ENCODE measurements at regions not wholly inside any gene's neighbourhood (a gene's known extent, or its start where the extent isn't known, plus 50 kb on each side); places are given as distances from the start of the nearest gene placed in this dataset.
"Not testable (repeated sequence)": the region's sequence is repeated elsewhere in the genome, so short reads cannot be mapped to it uniquely, and the experiment has no call there.

DNA sequence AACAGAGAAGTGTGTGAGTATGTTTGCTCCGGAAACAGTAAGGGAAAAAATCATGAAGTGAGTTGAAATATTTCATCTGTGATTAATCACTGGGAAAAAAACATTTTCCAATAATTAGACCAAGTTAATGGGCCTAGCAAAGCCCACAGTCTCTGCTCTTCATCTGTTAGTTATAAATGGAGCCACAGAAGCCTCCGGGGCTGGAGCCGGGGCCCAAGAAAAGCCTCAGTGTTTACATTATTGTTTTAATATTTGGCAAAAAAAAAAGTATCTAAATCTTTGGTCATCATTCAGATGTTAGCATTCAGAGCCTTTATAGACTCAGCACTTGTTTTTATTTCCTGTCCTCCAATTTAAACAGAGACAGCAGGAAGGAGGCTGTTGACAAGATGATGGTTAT, 115.0 kb downstream of the UBE2U start:
- ATAC-seq (ENCODE audit: poor library complexity), result no peak
- intact Hi-C loops (cut with DNase I), result no loop called here
- DNase-seq, result no peak

DNA sequence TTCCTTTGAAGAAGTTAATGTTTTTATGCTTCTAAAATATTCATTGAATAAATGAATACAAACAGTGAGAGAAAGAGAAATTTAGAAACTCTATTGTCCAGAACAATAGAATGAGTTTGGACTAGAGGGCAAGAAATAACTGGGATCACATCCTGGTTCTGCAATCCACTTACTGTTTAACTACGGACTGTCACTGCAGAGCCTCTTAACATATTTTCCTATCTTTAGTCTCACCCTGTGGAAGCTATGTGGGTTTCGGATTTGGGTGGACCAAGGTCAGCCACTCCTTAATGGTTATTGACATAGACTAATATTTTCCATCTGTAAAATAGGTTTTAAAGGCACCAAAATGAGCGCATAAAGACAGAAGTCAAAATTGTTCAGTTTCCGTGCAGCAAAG, 116.6 kb downstream of the UBE2U start:
- DNase-seq (no peak), ATAC-seq (ENCODE audit: poor library complexity) (peak; percentile 79)
- intact Hi-C loops (cut with DNase I), result no loop called here

DNA sequence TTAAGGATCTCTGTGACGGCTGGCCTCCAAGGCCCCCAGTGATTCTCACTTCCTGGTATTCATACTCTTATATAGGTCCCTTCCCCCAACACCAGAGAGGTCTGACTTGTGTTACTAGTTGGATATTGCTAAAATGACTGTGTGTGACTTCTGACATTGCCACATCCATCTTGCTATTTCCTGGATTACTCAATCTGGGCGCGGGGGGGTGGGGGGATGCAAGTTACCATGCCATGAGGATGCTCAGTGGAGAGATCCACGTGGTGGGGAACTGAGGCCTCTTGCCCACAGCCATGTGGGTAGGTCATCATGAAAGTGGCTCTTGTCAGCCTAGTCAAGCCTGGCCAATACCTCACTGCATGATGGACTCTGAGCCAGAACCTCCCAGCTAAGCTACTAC, 117.0 kb downstream of the UBE2U start:
- intact Hi-C loops (cut with DNase I), result no loop called here
- ATAC-seq (ENCODE audit: poor library complexity), result no peak
- no peak for DNase-seq

DNA sequence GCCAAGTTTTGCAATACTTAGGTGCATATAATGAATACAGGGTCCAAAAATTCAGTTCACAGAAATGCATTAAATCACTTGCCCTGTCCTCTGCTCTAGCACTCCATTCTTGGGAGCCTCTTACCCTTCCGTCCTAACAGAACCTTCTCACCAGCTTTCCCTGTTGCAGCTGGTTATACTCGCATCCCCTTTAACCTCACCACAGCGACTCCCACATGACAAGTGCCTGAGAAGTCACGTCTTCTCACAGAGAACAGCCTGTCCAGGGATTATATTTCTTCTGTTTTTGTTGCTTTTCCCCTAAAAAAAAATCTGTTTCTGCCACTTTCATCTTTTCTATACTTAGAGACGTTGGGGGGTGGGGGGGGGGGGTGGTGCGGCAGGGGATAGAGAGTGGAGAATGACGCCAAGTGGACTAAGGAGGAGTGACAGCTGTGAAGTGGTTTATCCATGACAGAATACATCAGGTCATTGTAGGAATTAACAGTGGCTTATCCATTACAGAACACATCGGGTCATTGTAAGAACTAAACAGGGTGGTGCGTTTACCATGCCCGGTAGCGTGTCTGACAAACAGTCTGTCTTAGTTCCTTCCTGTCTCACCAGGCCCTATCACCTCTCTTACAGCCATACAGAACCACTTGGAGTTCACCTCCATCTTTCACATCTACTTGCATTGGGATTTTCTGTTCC, 117.6 kb downstream of the UBE2U start:
- no peak for DNase-seq
- intact Hi-C loops (cut with DNase I), result no loop called here
- no peak for ATAC-seq (ENCODE audit: poor library complexity)

DNA sequence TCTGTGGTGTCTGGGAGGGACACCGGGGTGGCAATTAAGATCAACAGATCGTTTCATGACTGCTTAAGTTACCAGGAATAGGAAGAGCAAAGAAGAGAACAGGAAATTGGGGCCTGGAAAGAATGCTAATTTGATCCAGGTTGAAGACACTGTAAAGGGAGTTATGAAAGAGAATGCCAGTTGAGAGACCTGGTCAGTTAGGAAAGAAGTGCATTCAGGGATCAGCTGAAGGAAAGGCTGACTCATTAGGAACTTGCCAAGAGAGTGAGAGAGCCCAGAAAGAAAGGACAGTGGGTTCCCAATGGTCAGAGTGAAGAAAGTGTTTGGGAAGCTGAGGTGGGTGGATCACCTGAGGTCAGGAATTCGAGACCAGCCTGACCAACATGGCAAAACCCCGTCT, 119.6 kb downstream of the UBE2U start:
- intact Hi-C loops (cut with DNase I), result no loop called here
- no peak for DNase-seq
- no peak for ATAC-seq (ENCODE audit: poor library complexity)

DNA sequence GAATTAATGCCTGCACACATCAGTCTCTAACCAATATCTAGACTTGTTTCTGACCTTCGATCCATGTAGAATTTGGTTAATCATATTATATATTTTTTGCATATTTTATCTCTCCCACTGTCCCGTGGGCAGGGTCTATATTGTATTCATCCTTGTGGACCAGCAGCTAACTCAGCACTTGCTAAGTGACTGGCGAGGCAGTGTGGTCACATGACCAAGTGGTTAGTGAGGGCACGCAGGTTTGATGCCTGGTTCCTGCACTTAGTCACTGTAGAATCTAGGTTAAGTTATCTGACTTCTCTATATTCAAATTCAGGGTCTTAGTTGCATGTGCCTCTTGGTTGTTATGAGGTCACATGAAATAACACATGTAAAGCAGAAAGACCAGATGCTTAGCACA, 120.5 kb downstream of the UBE2U start:
- DNase-seq (no peak), ATAC-seq (ENCODE audit: poor library complexity) (no peak)
- intact Hi-C loops (cut with DNase I), result no loop called here

DNA sequence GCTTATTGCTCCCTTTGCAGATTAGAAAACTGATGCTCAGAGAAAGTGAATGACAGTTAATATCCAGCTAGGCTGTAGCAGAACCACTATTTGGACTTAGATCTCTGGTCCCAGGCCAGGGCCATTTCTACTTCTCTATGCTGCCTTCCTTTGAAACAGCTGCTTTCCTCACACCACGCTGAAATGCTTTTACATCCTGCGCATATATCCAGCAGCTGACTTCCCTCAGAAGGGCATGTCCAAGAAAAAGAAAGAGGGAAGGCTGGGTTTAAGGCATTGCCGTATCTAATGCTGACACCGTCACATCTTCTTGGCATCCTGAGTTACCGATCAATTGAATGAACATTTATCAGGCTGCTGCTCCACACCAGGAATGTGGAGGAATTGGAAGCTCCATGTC, 122.4 kb downstream of the UBE2U start:
- intact Hi-C loops (cut with DNase I), result no loop called here
- DNase-seq, result no peak
- ATAC-seq (ENCODE audit: poor library complexity), result no peak

DNA sequence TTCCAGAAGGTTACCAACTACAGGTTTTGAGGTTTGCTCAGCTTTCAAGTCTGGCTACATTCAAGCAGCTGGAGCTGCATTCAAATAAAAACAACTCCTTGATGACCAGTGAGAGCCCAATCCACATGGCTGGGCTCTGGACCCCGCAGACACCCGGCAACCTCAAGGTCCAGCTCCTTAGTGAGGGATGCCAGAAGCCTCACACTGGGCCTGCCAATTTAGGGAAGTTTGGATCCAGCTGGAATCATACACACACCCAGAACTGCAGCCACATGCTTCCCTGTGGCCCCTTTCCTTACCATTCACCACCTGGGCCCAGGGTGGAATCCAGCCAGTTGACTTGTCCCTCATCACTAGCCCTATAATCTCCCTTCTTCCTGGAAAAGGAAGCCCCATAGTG, 123.7 kb downstream of the UBE2U start:
- ATAC-seq (ENCODE audit: poor library complexity) (peak; percentile 55), DNase-seq (no peak)
- intact Hi-C loops (cut with DNase I), result no loop called here

DNA sequence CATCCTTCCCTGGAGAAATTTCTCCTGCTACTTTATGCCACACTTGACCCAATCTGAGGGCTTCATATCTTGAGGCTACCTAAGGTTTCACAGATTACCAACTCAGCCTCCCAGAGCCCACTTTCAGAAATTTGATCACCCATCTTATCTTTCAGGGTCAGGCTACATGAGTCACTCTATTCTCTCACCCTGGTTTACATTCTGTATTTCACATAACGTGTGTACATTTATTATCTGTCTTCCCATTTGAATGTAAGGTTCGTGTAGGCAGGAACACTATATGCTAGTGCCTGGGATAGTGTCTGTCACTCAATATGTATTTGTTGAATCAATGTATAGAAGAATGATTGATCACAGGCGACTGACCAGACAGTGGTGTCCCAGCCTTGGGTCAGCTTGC, 124.8 kb downstream of the UBE2U start:
- no peak for ATAC-seq (ENCODE audit: poor library complexity)
- intact Hi-C loops (cut with DNase I), result no loop called here
- no peak for DNase-seq

DNA sequence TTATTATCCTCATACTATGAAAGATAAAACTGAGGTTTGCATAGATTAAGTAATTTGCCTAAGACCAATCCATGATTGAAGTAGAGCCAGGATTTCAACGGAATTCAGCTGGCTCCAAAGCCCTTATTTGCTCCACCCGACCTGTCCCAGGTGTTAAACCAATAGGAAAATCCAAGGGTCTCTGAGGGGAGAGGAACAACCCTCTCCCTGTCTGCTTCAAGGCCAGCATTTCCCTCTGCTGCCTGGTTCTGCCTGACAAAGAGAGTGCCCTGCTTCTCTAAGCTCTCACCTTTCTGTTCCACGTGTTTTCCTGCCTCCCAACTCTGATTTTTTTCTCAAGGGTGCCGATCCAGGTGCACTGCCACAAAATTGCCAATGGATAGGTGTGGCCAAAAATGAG, 127.4 kb downstream of the UBE2U start:
- DNase-seq, result no peak
- intact Hi-C loops (cut with DNase I), result no loop called here
- ATAC-seq (ENCODE audit: poor library complexity), result no peak

DNA sequence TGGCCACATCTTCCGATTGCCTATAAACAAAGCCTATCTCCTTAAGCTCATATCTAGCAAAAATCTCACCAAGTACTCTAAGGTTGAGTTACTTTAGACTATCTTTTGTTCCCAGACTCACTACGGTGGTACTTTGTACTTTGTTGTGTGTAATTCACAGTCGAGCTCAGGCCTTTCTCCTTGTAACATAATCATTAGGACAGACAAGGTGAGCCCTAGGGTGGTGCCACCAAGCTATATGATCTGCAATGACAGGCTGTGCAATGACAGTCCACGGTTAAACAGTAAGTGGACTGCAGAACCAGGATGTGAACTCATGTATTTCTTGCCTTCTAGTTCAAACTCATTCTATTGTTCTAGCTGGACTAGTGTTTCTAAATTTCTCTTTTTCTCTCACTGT, 132.2 kb downstream of the UBE2U start:
- DNase-seq (no peak), ATAC-seq (ENCODE audit: poor library complexity) (no peak)
- intact Hi-C loops (cut with DNase I), result no loop called here

DNA sequence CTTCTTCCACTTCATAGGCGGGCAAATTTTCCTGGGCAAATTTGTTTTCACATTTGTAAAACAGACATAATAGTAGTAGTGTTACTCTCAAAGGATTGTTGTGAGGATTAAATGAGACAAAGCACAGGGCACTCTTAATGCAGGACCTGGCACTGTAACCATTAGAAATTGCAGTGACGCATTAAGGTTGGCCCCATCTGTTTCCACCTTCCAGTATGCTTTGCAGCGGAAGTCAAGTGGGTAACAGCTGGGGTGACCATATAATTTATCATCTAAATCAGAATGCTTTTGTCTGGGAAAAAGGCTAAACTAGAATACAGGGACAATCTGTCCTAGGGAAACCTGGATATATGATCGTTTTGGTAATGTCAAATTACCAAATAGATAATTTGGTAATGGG, 132.5 kb upstream of the CACHD1 start:
- DNase-seq, result no peak
- no peak for ATAC-seq (ENCODE audit: poor library complexity)
- intact Hi-C loops (cut with DNase I), result no loop called here

DNA sequence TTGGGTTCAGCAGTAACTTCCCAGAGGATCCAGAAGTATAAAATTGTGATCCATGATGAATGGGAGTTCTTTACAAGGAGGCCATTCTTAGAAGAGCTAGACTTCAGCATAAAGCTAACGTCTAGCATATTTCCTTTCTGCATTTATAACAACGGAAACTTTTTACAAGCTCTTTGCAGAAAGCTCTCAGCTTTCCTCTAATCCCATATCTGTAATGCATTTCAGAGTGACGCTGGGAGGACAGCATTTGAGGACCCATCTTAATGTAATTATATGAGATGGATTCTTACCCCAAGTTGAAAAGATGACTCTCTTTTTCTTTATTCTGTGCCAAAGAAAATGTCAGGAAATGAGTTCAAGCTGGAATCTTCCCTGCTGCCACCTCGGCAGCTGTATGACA, 132.0 kb upstream of the CACHD1 start:
- intact Hi-C loops (cut with DNase I), result no loop called here
- DNase-seq (no peak), ATAC-seq (ENCODE audit: poor library complexity) (no peak)

DNA sequence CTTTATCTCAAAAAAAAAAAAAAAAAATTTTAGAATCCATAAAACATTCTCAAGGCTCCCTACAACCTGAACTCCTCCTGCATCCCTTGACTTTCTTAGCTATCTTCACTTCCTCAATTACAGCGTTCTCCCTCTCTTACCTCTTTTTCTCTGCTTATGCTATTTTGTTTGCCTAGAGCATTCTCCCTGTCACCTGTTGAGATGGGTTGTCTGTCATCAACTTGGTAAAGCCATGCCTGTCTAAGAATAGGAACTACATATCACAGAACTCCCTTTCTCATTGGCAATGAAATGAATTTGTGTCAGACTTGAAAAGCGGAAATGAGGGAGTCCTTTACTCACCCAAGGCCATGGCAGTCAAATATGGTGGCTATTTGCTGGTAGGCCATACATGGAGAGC, 129.6 kb upstream of the CACHD1 start:
- ATAC-seq (ENCODE audit: poor library complexity) (no peak), DNase-seq (no peak)
- intact Hi-C loops (cut with DNase I), result no loop called here

DNA sequence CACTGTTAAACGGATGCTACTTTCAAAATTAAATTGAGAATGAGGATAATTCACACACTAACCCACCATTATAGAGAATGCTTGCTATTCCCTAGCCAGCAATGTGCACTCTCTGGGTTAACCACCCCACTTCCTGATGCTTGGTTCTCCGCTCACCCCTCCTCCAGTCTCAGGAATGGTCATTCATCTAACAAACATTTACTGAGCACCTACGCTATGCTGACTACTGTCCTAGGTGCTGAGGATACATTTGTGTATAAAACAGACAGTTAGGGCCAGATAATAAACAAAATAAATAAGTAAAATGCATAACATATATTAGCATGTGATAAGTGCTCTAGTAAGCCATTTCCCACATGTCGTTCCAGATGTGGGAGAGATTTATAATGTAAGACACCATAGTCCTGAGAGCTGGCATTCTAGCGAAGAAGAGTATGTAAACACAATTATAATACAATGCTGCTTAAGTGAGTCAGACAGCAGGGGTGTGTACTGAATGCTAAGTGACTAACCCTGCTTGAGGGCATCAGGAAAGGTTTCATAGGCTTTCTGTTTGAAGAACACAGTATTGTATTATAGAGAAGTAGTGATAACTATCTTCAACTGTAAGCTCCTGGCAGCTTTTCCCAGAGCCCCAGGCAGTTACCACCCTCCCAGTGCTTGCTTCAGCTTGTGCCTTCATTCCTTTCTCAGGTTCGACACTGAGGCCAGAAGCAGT, 126.7 kb upstream of the CACHD1 start:
- intact Hi-C loops (cut with DNase I), result no loop called here
- ATAC-seq (ENCODE audit: poor library complexity), result no peak
- DNase-seq, result no peak

DNA sequence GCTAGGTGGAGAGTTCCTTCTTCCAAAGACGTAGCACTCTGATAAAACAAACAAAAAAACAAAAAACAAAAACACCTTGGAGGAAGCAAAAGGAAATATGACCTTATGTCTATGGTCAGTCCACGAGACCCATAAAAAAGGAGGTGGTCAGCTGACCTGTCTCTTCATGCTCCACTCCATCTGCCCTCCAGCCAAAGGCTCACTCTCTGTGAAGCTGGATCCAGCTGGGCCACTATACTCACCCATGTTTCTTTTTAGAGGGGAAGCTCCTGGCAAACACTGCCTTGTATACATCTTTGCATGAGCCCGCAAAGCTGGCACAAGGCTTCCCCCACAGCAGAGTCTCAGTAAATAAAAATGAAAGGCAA, 126.1 kb upstream of the CACHD1 start:
- intact Hi-C loops (cut with DNase I), result no loop called here
- DNase-seq, result no peak
- no peak for ATAC-seq (ENCODE audit: poor library complexity)

DNA sequence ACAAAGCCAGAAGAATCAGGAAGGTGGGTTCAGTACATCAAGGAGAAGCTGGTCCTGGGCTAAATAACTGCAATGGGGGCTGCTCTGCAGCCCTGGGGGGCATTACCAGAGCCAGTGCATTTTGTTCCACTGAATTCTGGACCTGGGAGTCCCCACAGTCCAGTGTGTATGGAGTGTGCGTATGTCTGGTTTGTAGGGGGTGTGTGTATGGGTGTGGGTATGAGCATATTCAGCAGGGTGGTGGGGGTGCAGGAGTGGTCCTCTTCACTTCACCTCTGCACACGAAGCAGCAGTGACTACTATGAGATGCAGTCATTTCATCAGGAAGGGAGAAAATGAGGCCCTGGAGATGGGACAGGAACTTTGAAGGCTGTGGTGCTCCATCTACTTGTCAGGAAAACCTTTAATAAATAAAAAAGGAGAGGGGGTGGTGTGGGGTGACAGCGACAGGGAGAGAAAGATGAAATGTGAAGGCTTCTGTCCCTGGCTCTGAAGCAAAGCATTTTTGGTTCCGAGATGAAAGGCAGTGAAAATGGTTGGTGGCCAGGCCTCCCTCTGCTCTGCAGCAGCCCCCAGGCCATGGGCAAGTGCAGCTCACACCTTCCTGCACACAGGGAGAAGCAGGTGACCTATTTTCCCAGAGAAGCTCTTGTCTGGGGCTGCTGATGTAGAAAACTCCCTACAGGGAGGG, 121.5 kb upstream of the CACHD1 start:
- DNase-seq (no peak), ATAC-seq (ENCODE audit: poor library complexity) (no peak)
- intact Hi-C loops (cut with DNase I), result no loop called here

DNA sequence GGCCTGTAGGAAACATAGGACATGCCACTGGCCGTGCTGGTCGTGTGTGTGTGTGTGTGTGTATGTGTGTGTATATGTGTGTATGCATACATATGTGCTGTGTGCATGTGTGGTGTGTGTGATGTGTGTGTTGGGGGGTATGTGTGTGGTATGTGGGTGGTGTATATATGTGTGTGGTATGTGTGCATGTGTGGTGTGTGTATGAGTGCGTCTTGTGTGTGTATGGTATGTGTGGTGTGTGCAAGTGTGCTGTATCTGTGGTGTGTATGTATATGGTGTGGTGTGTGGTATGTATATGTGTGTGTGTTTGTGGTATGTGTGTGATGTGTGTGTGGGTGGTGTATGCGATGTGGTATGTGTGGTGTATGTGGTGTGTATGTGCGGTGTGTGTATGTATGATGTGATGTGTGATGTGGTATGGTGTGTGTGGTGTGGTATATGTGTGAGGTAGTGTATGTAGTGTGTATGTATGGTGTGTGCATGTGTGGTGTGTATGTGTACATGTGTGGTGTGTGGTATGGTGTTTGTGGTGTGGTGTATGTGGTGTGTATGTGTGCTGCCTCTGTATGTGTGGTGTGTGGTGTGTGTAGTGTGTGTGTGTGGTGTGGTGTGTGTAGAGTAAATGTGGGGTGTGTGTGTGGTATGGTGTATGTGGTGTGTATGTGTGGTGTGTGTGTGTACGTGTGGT, 120.8 kb upstream of the CACHD1 start:
- intact Hi-C loops (cut with DNase I), result no loop called here
- ATAC-seq (ENCODE audit: poor library complexity) (no peak), DNase-seq (no peak)

DNA sequence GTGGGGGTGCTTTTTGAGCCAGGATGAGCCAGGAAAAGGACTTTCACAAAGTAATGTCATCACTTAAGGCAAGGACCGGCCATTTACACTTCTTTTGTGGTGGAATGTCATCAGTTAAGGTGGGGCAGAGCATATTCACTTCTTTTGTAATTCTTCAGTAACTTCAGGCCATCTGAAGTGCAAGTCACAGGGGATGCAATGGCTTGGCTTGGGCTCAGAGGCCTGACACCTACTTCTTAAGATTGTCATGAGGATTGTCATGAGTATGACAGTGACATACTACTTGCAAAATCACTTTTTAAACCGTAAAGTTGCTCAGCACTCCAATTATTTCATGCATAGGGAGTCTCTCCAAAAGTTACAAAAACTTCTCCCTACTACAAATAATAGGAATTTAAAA, 114.4 kb upstream of the CACHD1 start:
- intact Hi-C loops (cut with DNase I); ATAC-seq (ENCODE audit: poor library complexity); DNase-seq: not testable (repeated sequence)
